ENCODE measurements at regions not wholly inside any gene's neighbourhood (a gene's known extent, or its start where the extent isn't known, plus 50 kb on each side); places are given as distances from the start of the nearest gene placed in this dataset.
"Not testable (repeated sequence)": the region's sequence is repeated elsewhere in the genome, so short reads cannot be mapped to it uniquely, and the experiment has no call there.

DNA sequence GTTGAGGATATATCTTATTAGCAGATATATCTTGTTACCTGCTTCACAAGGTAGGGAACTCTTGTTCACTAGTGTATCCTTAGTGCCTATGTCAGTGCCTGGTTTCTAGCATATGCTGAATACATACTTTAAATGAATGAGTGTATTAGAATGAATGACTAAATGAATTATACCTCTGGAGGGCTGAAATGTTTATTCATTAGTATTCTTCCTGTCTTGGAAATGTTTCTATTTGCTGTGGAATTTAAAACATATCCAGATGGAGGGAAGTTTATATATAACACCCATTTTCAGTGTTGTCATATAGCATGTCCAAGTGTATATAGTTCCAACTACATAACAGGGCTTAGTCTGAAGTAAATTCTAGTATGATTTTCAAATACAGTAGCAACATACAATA lies 581.5 kb downstream of the TBL1XR1 start:
- no peak for DNase-seq

DNA sequence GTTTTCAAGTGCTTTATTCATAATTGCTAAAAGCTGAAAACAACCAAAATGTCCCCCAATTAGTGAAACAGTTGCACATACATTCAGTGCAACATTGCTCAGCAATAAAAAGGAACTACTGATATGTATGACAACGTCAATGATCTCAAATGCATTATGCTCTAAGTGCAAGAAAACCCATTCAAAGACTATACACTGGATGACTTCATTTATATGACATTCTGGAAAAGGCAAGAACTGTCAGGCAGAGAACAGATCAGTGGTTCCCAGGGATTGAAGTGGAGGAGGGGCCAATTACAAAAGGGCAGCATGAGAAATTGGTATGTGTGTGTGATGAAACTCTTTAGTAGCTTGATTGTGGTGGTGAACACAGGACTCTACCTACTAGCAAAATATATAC lies 585.6 kb downstream of the TBL1XR1 start:
- DNase-seq: no peak

GRCh38 chr3:176609361-176609760 lies 587.9 kb downstream of the TBL1XR1 start:
- DNase-seq: no peak

GRCh38 chr3:176605553-176605952 lies 591.7 kb downstream of the TBL1XR1 start:
- DNase-seq: not testable (repeated sequence)

- DNase-seq: no peak
Measured at GRCh38 chr3:176595307-176595706, 602.0 kb downstream of the TBL1XR1 start.

GRCh38 chr3:176590722-176591121 lies 606.6 kb downstream of the TBL1XR1 start:
- DNase-seq: no peak

DNA sequence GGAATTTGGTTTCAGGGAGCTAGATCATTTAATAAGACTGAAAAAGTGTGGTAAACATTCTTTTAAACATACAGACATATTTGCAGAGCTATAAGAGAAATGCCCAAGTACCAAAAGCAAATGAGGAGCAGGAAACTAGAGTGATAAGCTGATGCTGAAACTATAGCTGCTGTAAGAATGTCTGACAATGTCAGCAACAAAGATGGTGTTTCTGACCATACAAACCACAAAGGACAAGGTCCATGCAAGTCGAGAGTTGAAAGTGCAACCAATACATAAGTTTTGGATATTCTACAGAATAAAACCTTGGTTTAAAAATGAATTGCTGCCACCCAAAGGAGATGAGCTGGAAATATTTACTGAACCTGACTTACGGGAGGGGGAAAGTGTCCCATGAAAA lies 610.2 kb downstream of the TBL1XR1 start:
- no peak for DNase-seq

DNA sequence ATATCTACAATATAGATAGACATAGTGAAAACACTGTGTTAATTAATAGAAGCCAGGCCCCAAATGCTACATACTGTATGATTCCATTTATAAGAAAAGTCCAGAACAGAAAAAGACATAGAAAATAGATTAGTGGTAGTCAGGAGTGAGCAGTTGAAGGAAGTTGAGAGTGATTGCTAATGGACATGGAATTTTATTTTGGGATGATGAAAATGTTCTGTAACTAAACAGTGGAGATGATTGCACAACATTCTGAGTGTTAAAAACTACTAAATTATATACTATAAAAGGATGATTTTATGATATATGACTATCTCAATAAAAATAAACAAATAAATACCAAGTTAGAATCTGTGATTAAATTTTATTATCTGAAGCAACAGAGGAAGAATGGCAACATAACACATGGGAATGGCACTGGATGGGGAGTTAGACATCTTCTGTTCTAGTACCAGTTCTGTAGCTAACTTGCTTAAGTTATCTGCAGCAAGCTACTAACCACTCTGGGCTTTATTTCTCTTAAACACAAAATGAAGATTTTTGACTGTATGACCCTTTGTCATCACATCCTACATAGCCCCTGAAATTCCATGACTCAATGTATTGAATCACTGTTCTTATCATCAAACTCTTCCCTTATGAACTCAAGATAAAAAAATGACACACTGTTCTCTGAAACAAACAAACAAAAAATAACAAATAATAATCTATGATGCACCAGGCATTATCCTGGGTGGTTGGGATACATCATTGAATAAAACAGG lies 612.7 kb downstream of the TBL1XR1 start:
- no peak for DNase-seq

GRCh38 chr3:176583956-176584355 lies 613.3 kb downstream of the TBL1XR1 start:
- DNase-seq: no peak

DNA sequence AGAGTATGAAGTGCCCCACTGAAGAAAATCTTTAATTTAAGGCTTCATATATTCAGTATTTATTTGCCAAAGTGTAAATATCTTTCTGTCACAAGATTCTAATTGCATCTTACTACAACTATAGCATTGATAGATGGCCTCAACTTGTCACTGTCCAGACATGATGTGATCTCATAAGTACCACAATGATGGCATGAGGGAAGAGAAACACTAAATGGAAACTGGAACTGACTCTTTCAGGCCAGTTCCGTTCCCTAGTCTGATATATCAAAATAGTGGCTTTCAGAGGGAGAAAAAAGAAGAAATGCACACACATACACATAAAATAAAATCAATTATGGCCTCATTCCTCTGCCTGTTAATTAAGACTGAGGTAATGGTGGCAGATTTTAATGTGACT lies 615.7 kb downstream of the TBL1XR1 start:
- no peak for DNase-seq

DNA sequence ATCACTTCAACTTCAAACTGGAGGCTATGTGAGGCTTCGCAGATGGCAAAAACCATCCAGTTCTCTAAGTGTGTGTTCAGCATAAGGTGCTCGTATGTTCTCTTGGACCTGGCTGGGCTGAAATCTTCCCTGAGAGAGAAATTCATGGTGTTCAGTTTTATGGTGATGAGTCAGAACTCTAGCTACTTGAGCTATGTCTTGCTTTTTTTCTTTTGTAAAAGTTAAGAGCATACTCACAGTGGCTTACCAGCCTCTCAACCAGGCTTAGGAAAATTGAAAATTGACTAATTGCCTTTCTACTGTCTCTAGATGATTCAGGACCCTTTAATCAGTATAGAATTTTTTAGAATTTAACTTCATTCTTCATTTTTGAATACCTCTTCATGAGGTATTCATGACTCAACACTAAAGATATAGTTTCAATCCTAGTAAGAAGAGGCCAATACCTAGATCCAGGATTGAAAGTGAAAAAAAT lies 617.5 kb downstream of the TBL1XR1 start:
- no peak for DNase-seq

DNA sequence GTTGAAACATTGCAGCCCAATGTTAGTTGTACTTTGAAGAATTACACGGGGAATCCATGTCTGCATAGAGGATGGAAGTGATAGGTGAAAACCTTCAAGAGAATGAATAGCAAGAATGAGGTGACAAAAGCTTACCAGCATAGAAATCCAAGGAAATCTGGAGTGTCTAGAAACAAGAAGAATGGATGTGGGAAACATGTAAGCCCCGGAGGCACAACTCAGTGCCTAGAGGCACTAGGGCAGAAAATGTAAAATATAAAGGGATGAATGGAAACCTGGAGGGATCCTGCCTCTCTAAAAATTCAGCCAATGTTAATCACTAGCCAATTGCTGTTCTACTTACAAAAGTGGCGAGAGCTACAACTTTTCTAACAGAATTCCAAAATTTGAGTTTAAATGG lies 619.0 kb downstream of the TBL1XR1 start:
- DNase-seq: no peak

- no peak for DNase-seq
Measured at GRCh38 chr3:176577447-176577846, 619.8 kb downstream of the TBL1XR1 start.

- DNase-seq: no peak
Measured at GRCh38 chr3:176574786-176575185, 622.5 kb downstream of the TBL1XR1 start.

GRCh38 chr3:176571926-176572325 lies 625.4 kb downstream of the TBL1XR1 start:
- no peak for DNase-seq

GRCh38 chr3:176570992-176571391 lies 626.3 kb downstream of the TBL1XR1 start:
- no peak for DNase-seq

DNA sequence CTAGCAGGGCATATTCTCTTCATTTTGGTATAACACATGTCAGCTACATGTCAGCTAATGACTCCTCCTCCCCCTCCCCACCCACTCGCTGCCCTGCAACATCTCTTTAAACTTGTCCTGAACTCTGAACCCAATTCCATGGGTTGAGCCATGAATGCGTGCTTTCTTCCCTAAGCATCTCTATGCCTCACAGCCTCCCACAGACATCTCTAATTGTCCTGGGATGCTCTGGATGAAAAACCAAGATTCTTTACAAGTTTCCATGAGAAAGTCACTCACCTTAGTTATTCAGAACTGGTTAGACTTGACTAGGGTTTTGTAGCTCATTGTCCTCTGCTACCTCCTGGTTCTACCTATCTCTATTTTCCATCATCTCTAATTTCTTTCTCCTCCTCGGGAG lies 629.1 kb downstream of the TBL1XR1 start:
- DNase-seq: no peak

- DNase-seq: no peak
Measured at GRCh38 chr3:176566757-176567156, 630.5 kb downstream of the TBL1XR1 start.

DNA sequence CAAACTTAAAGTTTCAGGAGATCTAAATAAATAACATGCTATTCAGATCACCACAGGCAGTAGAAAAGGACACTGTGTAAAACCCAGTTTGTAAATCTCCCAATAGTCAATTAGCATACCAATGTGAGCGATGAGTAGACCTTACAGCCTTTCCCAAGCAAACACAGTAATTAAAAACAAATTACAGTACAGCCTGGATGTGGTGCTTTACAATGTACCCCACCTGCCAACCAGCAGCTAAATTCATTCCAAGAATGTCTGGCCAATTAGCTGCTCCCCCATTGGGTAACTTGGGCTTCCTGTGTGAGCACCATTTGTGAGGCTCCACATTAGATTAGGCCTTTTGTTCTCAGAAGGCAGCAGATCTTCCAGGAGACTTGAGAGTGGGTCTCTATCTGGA lies 635.0 kb downstream of the TBL1XR1 start:
- DNase-seq: no peak

- DNase-seq: no peak
Measured at GRCh38 chr3:176561826-176562225, 635.5 kb downstream of the TBL1XR1 start.

DNA sequence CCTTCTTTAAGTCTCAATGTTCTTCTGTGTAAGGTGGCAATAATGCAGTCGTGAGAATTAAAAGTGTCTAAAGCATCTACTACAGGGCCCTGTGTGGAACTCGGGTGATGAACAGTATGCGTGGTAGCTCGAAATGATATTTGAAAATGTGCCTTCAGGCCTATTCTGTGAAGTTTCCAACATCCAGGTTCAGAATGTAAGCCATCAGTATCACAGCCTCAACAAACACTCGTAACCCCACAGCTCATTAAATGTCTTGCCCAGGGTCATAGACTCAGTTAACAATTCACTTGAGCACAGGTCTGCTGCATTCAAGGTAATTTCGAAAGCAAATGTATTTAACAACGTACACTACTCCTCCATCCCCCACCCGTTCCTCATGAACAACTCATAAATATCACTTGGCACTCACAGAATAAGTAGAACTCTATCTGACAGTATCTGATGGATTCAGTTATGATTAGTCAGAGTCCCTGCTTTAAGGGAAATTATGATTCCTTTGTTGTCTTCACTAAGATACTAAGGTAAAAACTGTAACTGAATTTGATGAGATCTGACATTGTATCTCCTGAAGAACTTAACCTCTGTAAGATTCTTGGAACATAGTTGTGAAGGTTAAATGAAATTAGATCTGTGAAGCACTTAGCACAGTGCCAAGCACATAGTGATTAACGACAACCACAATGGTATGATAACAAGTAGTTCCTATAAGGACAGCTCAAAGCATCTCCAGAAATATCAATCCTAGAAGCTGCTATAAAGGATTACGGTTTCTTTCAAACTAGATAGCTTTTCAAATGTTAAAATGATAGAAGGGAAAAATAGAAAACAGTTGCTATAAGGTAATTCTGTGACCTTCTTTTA lies 642.3 kb downstream of the TBL1XR1 start:
- DNase-seq: no peak

DNA sequence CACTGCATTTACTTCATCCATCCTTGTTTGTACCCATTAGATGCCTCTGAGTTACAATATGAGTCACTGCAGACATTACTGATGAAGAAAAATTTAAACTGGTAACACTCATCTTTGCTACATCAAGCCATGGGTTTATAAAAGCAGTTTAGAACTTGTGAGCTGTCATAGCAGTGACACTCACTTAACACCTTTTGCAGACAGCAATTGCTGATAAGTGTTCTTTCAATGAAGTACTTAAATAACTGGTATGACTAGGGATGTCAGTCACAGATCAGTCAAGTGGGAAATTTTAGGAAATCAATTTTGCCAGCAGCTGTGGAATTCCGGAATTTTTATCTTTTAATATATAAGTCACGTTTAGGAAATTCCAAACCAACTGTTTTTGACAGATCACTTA lies 643.0 kb downstream of the TBL1XR1 start:
- no peak for DNase-seq

GRCh38 chr3:176526942-176527341 lies 670.3 kb downstream of the TBL1XR1 start:
- no peak for DNase-seq

DNA sequence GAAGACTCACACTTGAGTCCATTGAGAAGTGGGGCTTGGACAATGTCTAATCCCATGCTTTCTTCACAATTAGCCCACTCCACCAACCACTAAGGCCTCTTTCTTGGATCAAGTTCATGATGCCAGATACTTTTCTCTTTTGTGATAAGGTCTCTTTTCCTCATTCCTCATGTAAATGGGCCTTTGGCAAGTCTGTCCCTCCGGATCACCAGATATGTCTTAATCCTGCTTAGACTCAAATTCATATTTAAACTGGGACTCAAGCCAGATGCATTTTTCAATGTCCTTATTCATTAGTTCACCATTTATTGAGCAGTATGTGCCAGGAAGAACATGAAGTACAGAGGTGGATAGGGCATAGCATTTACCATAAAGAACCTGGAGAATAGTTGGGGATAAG lies 671.1 kb downstream of the TBL1XR1 start:
- DNase-seq: no peak

Data from activated T-cell treated with anti-CD3 and anti-CD28 coated beads, Interleukin-2, amount 50 U/mL, for 48 hours (primary cell).